Hepatocyte (in vitro differentiated cells): ENCODE measurements at regions not wholly inside any gene's neighbourhood (a gene's known extent, or its start where the extent isn't known, plus 50 kb on each side); places are given as distances from the start of the nearest gene placed in this dataset.
"Not testable (repeated sequence)": the region's sequence is repeated elsewhere in the genome, so short reads cannot be mapped to it uniquely, and the experiment has no call there.

Experiments used
- EZH2phosphoT487 ChIP-seq: fragments of 200-600 bp; sonication (generic); IDR thresholded peaks from one replicate; pipeline ENCODE4 v1.6.1; 2018; ENCODE audit warnings: antibody characterized with exemption, mild to moderate bottlenecking, low read depth, moderate library complexity; ENCODE audit not compliant: unreplicated experiment, severe bottlenecking
- TF ChIP-seq, protein P1 (sequence below): fragments of 200-600 bp; sonication (generic); IDR thresholded peaks from 2 replicates; pipeline ENCODE4 v1.5.1; 2016; ENCODE audit warnings: antibody characterized with exemption, mild to moderate bottlenecking; ENCODE audit not compliant: poor library complexity

- TF ChIP-seq, protein P1, sequence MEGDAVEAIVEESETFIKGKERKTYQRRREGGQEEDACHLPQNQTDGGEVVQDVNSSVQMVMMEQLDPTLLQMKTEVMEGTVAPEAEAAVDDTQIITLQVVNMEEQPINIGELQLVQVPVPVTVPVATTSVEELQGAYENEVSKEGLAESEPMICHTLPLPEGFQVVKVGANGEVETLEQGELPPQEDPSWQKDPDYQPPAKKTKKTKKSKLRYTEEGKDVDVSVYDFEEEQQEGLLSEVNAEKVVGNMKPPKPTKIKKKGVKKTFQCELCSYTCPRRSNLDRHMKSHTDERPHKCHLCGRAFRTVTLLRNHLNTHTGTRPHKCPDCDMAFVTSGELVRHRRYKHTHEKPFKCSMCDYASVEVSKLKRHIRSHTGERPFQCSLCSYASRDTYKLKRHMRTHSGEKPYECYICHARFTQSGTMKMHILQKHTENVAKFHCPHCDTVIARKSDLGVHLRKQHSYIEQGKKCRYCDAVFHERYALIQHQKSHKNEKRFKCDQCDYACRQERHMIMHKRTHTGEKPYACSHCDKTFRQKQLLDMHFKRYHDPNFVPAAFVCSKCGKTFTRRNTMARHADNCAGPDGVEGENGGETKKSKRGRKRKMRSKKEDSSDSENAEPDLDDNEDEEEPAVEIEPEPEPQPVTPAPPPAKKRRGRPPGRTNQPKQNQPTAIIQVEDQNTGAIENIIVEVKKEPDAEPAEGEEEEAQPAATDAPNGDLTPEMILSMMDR: not testable (repeated sequence)
- TF ChIP-seq EZH2phosphoT487: not testable (repeated sequence)
These were observed 281.4 kb downstream of the PDCD6IP start for GRCh38 chr3:34079849-34080248.
